Stomach (tissue), 4 donors: ENCODE measurements at regions not wholly inside any gene's neighbourhood (a gene's known extent, or its start where the extent isn't known, plus 50 kb on each side); places are given as distances from the start of the nearest gene placed in this dataset.

Experiments used
- CTCF ChIP-seq, 7 experiments: fragments of 450-650 bp in 4 of 7; fragments of 200-600 bp in 3 of 7; sonication (generic) in 3 of 7; IDR thresholded peaks; one replicate each; pipeline ENCODE4 v1.5.1; 2016 to 2019; ENCODE audit warnings: antibody characterized with exemption in 7 of 7, control low read depth in 2 of 7, mild to moderate bottlenecking in 1 of 7
- EP300 ChIP-seq: sonication (generic); formaldehyde crosslinking; IDR thresholded peaks from one replicate; pipeline ENCODE4 v1.6.1; 2017; ENCODE audit warnings: antibody characterized with exemption
- POLR2A ChIP-seq, 4 donors: fragments of 450-650 bp; IDR thresholded peaks; one replicate each; pipeline ENCODE4 v1.6.1; 2016; ENCODE audit warnings: antibody characterized with exemption in 4 of 4, control low read depth in 2 of 4, mild to moderate bottlenecking in 1 of 4, moderate library complexity in 1 of 4
- POLR2AphosphoS5 ChIP-seq, 3 donors: sonication (generic); formaldehyde crosslinking; IDR thresholded peaks; one replicate each; pipeline ENCODE4 v1.6.1; 2016; ENCODE audit warnings: antibody characterized with exemption in 3 of 3

- no peak for TF ChIP-seq CTCF (IDR thresholded peaks at IDR 0.05)
- no peak for TF ChIP-seq POLR2A (IDR thresholded peaks at IDR 0.05)
- TF ChIP-seq EP300 = no peak
- no peak for TF ChIP-seq POLR2AphosphoS5 (IDR thresholded peaks at IDR 0.05)
Measured at GRCh38 chr11:112856591-112856990, 104.6 kb upstream of the NCAM1 start.
